GM21526 (cell line): ENCODE measurements at regions not wholly inside any gene's neighbourhood (a gene's known extent, or its start where the extent isn't known, plus 50 kb on each side); places are given as distances from the start of the nearest gene placed in this dataset.

Source experiments
- ATAC-seq: cut with Tn5 transposase; IDR thresholded peaks from one replicate; pipeline ENCODE4 v1.9.1; 2021; ENCODE audit warnings: moderate library complexity; ENCODE audit not compliant: unreplicated experiment, low FRiP score

- no peak for ATAC-seq
These were observed 298.6 kb downstream of the PABPC4L start for GRCh38 chr4:133903029-133903428.

GRCh38 chr4:133891011-133891410, 310.6 kb downstream of the PABPC4L start:
- ATAC-seq = no peak

GRCh38 chr4:133887723-133888122, 313.9 kb downstream of the PABPC4L start:
- no peak for ATAC-seq

- no peak for ATAC-seq
These were observed 332.1 kb downstream of the PABPC4L start for GRCh38 chr4:133869486-133869885.

- no peak for ATAC-seq
These were observed 332.7 kb downstream of the PABPC4L start for GRCh38 chr4:133868856-133869255.

- no peak for ATAC-seq
These were observed 335.3 kb downstream of the PABPC4L start for GRCh38 chr4:133866328-133866699.

- ATAC-seq = no peak
These were observed 335.8 kb downstream of the PABPC4L start for GRCh38 chr4:133865612-133866327.

- no peak for ATAC-seq
These were observed 338.4 kb downstream of the PABPC4L start for GRCh38 chr4:133863153-133863552.

GRCh38 chr4:133856731-133857355, 344.7 kb downstream of the PABPC4L start:
- no peak for ATAC-seq

- ATAC-seq = no peak
These were observed 346.6 kb downstream of the PABPC4L start for GRCh38 chr4:133855001-133855400.

- no peak for ATAC-seq
These were observed 362.3 kb downstream of the PABPC4L start for GRCh38 chr4:133839326-133839725.

GRCh38 chr4:133823177-133823576, 378.4 kb downstream of the PABPC4L start:
- ATAC-seq = no peak

- ATAC-seq = no peak
These were observed 388.6 kb downstream of the PABPC4L start for GRCh38 chr4:133812954-133813353.

- no peak for ATAC-seq
These were observed 389.4 kb downstream of the PABPC4L start for GRCh38 chr4:133812236-133812635.

- ATAC-seq = no peak
These were observed 393.4 kb downstream of the PABPC4L start for GRCh38 chr4:133808151-133808550.

GRCh38 chr4:133803341-133803740, 398.2 kb downstream of the PABPC4L start:
- ATAC-seq = no peak

- no peak for ATAC-seq
These were observed 399.0 kb downstream of the PABPC4L start for GRCh38 chr4:133802359-133803140.

GRCh38 chr4:133801883-133802282, 399.7 kb downstream of the PABPC4L start:
- no peak for ATAC-seq

- ATAC-seq = no peak
These were observed 400.6 kb downstream of the PABPC4L start for GRCh38 chr4:133800966-133801365.

- ATAC-seq = no peak
These were observed 401.8 kb downstream of the PABPC4L start for GRCh38 chr4:133799717-133800315.

- no peak for ATAC-seq
These were observed 423.9 kb downstream of the PABPC4L start for GRCh38 chr4:133777661-133778060.
